AG09319 (cell line): ENCODE measurements at regions not wholly inside any gene's neighbourhood (a gene's known extent, or its start where the extent isn't known, plus 50 kb on each side); places are given as distances from the start of the nearest gene placed in this dataset.

Experiments
- DNase-seq: peaks from one replicate; pipeline ENCODE4 v3.0.0-alpha.2; 2010; ENCODE audit warnings: low read depth; ENCODE audit errors: extremely low read depth
- TF ChIP-seq, protein P1 (sequence below): IDR thresholded peaks from 2 replicates; pipeline ENCODE4 v1.5.1; 2011; ENCODE audit warnings: low read depth, mild to moderate bottlenecking, inconsistent platforms, low read length, moderate library complexity

DNA sequence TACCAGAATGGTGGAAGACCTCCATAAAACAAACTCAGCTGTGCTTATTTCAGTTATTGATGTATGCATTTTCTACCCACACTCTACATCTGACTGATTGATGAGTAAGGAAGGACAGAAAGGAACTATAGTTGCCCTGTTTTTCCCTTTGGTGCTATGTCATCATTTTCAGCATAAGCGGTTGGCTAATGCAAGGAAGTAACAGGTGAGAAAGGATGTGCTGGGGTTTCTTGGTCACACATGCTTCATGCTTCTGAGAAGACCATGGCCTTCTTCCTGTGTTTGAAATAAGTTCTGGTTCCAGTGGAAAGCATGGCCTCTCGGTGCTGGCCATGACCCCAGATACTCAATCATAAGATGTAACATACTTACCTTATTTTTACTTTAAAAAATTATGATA is 541.2 kb downstream of the PTPRU start:
- TF ChIP-seq, protein P1, sequence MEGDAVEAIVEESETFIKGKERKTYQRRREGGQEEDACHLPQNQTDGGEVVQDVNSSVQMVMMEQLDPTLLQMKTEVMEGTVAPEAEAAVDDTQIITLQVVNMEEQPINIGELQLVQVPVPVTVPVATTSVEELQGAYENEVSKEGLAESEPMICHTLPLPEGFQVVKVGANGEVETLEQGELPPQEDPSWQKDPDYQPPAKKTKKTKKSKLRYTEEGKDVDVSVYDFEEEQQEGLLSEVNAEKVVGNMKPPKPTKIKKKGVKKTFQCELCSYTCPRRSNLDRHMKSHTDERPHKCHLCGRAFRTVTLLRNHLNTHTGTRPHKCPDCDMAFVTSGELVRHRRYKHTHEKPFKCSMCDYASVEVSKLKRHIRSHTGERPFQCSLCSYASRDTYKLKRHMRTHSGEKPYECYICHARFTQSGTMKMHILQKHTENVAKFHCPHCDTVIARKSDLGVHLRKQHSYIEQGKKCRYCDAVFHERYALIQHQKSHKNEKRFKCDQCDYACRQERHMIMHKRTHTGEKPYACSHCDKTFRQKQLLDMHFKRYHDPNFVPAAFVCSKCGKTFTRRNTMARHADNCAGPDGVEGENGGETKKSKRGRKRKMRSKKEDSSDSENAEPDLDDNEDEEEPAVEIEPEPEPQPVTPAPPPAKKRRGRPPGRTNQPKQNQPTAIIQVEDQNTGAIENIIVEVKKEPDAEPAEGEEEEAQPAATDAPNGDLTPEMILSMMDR, result no peak

GRCh38 chr1:29774355-29774754 is 538.0 kb downstream of the PTPRU start:
- TF ChIP-seq, protein P1, result no peak
- DNase-seq, result no peak

More for the DNA sequence above, 541.2 kb downstream of the PTPRU start:
- no peak for DNase-seq

- TF ChIP-seq, protein P1, result no peak
- DNase-seq, result no peak
Measured at GRCh38 chr1:29772584-29773100, 536.3 kb downstream of the PTPRU start.

DNA sequence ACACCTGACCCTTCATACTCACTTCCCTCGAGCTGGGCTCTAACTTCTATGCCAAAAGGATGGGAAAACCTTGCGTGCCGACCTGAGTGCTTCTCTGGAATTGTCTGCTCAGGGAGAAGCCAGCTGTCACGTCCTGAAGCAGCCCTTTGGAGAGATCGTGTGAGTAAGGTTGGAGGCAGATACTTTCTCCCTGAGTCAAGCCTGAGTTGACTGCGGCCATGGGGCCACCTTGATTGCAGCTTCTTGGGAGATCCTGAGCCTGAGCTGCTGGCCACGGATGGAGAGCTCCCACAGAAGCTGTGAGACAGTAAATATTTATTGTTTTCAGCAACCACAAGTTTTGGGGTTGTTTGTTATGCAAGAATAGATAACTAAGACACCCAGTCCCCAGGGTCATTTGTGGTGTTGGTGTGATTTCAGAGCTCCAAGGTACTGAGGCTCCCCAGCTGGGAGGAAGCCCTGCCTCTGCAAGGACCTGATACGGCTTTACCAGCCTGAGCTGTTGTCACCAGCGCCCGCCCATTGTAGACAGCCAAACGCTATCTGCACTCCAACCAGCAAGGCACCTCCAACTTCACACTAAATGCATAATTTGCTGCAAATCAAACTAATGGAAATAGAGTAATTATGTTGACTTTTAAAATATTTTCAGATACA is 531.6 kb downstream of the PTPRU start:
- TF ChIP-seq, protein P1, result no peak
- no peak for DNase-seq

- TF ChIP-seq, protein P1, result no peak
Measured at GRCh38 chr1:29767088-29767685, 530.9 kb downstream of the PTPRU start.

GRCh38 chr1:29762635-29763034 is 526.3 kb downstream of the PTPRU start:
- TF ChIP-seq, protein P1, result no peak
- no peak for DNase-seq

More at GRCh38 chr1:29767088-29767685, 530.9 kb downstream of the PTPRU start:
- no peak for DNase-seq

DNA sequence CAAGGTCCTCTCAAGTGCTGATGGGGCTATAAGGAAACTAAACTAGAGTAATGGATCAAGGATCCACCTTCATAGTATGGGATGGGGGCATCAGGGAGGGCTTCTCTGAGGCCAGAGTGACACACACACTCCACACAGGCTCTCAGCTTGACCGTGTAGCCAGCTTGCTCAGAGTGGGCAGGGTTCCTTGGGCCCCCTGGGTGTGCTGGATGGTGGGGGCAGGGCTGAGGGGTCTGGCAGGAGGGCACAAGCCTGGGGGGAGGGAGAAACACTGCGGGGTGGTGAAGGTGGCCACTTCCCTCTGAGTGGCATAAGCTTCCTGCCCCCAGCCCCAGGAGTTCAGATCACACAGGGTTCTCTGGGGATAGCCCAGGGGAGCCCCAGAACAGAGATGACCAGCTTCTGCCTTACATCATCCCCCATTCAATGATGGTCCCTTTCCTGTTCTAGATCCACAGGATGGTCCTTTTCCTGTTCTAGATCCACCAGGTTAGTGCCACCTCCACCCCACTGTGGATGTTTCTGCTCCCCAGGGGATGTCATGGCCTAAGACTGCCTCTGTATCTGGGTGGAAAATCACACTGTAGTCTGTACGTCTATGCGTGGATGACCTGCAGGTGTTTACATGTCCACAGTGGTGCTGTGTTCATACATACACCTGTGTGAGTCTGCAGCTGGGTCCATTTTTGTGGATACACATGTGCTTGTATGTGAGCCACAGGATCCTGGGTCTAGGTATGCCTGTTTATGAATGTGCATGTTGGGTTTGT is 525.0 kb downstream of the PTPRU start:
- TF ChIP-seq, protein P1, result no peak
- no peak for DNase-seq
